Ammon's horn (tissue), 1 donor: ENCODE measurements at regions not wholly inside any gene's neighbourhood (a gene's known extent, or its start where the extent isn't known, plus 50 kb on each side); places are given as distances from the start of the nearest gene placed in this dataset.

Source experiments
- DNase-seq: peaks from one replicate; pipeline ENCODE4 v3.0.0-alpha.2; 2016; ENCODE audit warnings: low spot score

- no peak for DNase-seq
These were observed 342.0 kb upstream of the ACVR2A start for GRCh38 chr2:147502711-147503290.

GRCh38 chr2:147501968-147502367 is 342.9 kb upstream of the ACVR2A start:
- DNase-seq: no peak

GRCh38 chr2:147500819-147501395 is 343.9 kb upstream of the ACVR2A start:
- no peak for DNase-seq

GRCh38 chr2:147500229-147500628 is 344.6 kb upstream of the ACVR2A start:
- DNase-seq: no peak

- DNase-seq: no peak
These were observed 345.0 kb upstream of the ACVR2A start for GRCh38 chr2:147499785-147500184.

GRCh38 chr2:147495734-147496133 is 349.1 kb upstream of the ACVR2A start:
- DNase-seq: no peak

GRCh38 chr2:147492471-147492870 is 352.4 kb upstream of the ACVR2A start:
- no peak for DNase-seq

- no peak for DNase-seq
These were observed 353.3 kb upstream of the ACVR2A start for GRCh38 chr2:147491506-147491905.

- DNase-seq: no peak
These were observed 354.2 kb upstream of the ACVR2A start for GRCh38 chr2:147490401-147491261.

- no peak for DNase-seq
These were observed 356.4 kb upstream of the ACVR2A start for GRCh38 chr2:147488472-147488871.

GRCh38 chr2:147487978-147488289 is 356.9 kb upstream of the ACVR2A start:
- no peak for DNase-seq

- no peak for DNase-seq
These were observed 357.4 kb upstream of the ACVR2A start for GRCh38 chr2:147487286-147487977.

GRCh38 chr2:147485210-147485851 is 359.5 kb upstream of the ACVR2A start:
- DNase-seq: no peak

GRCh38 chr2:147483911-147484310 is 360.9 kb upstream of the ACVR2A start:
- no peak for DNase-seq

- DNase-seq: no peak
These were observed 361.7 kb upstream of the ACVR2A start for GRCh38 chr2:147482916-147483669.

GRCh38 chr2:147482111-147482895 is 362.5 kb upstream of the ACVR2A start:
- no peak for DNase-seq

GRCh38 chr2:147479358-147479757 is 365.5 kb upstream of the ACVR2A start:
- DNase-seq: no peak

- no peak for DNase-seq
These were observed 371.8 kb upstream of the ACVR2A start for GRCh38 chr2:147473075-147473474.

GRCh38 chr2:147471126-147471525 is 373.7 kb upstream of the ACVR2A start:
- DNase-seq: no peak

- DNase-seq: no peak
These were observed 375.4 kb upstream of the ACVR2A start for GRCh38 chr2:147469471-147469870.

- no peak for DNase-seq
These were observed 375.9 kb upstream of the ACVR2A start for GRCh38 chr2:147468963-147469362.
